H1 (cell line): ENCODE measurements at regions not wholly inside any gene's neighbourhood (a gene's known extent, or its start where the extent isn't known, plus 50 kb on each side); places are given as distances from the start of the nearest gene placed in this dataset.

Experiments
- CTCF ChIA-PET: fragments of 300-600 bp; sonication (Branson Sonifier 250); formaldehyde crosslinking; loops from one replicate; lab custom pipeline; 2021; ENCODE audit not compliant: partially characterized antibody; lab: Charles Lee
- POLR2A ChIA-PET: fragments of 300-600 bp; sonication (Branson Sonifier 250); formaldehyde crosslinking; loops from one replicate; lab custom pipeline; 2021; ENCODE audit warnings: inconsistent platforms; ENCODE audit not compliant: partially characterized antibody; lab: Charles Lee
- DNase-seq, 2 experiments: peaks; one replicate each; pipeline versions ENCODE4 v3.0.0 to v3.0.0-alpha.2; 2010 to 2022; ENCODE audit warnings: low spot score in 2 of 2, low read depth in 1 of 2, mixed read lengths in 1 of 2
- FAIRE-seq: peaks from 2 replicates; lab custom pipeline; 2011; peaks lifted over from hg19 to GRCh38; lab: Jason Lieb, UNC
- H2AFZ ChIP-seq: 2 replicates; pipeline ENCODE4 v1.8.1; 2012; ENCODE audit warnings: low read length, inconsistent platforms
- H2AK5ac ChIP-seq: 2 replicates; pipeline ENCODE4 v1.6.1; 2013; ENCODE audit warnings: low read depth, low read length
- H2BK120ac ChIP-seq: replicated peaks from 2 replicates; pipeline ENCODE3; 2013; ENCODE audit warnings: low read depth, low read length, inconsistent platforms
- H2BK12ac ChIP-seq: 2 replicates; pipeline ENCODE4 v1.6.1; 2013; ENCODE audit warnings: low read depth, low read length
- H2BK15ac ChIP-seq: 2 replicates; pipeline ENCODE4 v1.6.1; 2013; ENCODE audit warnings: low read length
- H2BK20ac ChIP-seq: 2 replicates; pipeline ENCODE4 v1.6.1; 2013; ENCODE audit warnings: low read length
- H2BK5ac ChIP-seq: 2 replicates; pipeline ENCODE4 v1.6.1; 2013; ENCODE audit warnings: low read depth, low read length
- H3K14ac ChIP-seq: 2 replicates; pipeline ENCODE4 v1.6.1; 2013; ENCODE audit warnings: inconsistent platforms; ENCODE audit not compliant: insufficient read length
- H3K18ac ChIP-seq: 2 replicates; pipeline ENCODE4 v1.6.1; 2013; ENCODE audit warnings: low read length; ENCODE audit errors: extremely low read depth
- H3K23ac ChIP-seq: 2 replicates; pipeline ENCODE4 v1.6.1; 2013; ENCODE audit warnings: inconsistent platforms; ENCODE audit not compliant: insufficient read length
- H3K23me2 ChIP-seq: 2 replicates; pipeline ENCODE4 v1.6.1; 2013; ENCODE audit warnings: low read depth, low read length
- H3K27ac ChIP-seq: 2 replicates; pipeline ENCODE4 v1.6.1; 2011; ENCODE audit warnings: low read depth, low read length, inconsistent platforms
- H3K27me3 ChIP-seq, 4 experiments: replicated peaks in 1 of 4; 1 replicate in 1 of 4; 2 replicates in 3 of 4; pipeline versions ENCODE4 v1.6.1 to v1.8.1; 2011 to 2013; ENCODE audit warnings: low read length in 3 of 4, mild to moderate bottlenecking in 3 of 4, inconsistent platforms in 2 of 4, mixed read lengths in 2 of 4, moderate library complexity in 1 of 4; ENCODE audit not compliant: control insufficient read depth in 3 of 4, insufficient read depth in 3 of 4; ENCODE audit errors: extremely low read depth in 1 of 4
- H3K36me3 ChIP-seq, 4 experiments: 2 replicates each; pipeline versions ENCODE4 v1.6.1 to v1.8.1; 2011 to 2013; ENCODE audit warnings: mild to moderate bottlenecking in 4 of 4, low read length in 3 of 4, moderate library complexity in 2 of 4, control low read depth in 1 of 4, inconsistent platforms in 1 of 4; ENCODE audit not compliant: insufficient read depth in 4 of 4, control insufficient read depth in 2 of 4
- H3K4ac ChIP-seq: replicated peaks from 2 replicates; pipeline ENCODE3; 2013; ENCODE audit warnings: low read length, low read depth, mixed read lengths, inconsistent platforms; ENCODE audit not compliant: insufficient read length
- H3K4me1 ChIP-seq, 4 experiments: replicated peaks in 1 of 4; 1 replicate in 1 of 4; 2 replicates in 3 of 4; pipeline versions ENCODE4 v1.6.1 to v1.8.1; 2011 to 2013; ENCODE audit warnings: low read length in 3 of 4, inconsistent platforms in 2 of 4, mixed read lengths in 1 of 4; ENCODE audit not compliant: insufficient read depth in 4 of 4, control insufficient read depth in 3 of 4
- H3K4me2 ChIP-seq, 2 experiments: 2 replicates each; pipeline versions ENCODE4 v1.6.1 to v1.8.1; 2011 to 2013; ENCODE audit warnings: low read depth in 2 of 2, low read length in 2 of 2, control low read depth in 1 of 2, inconsistent platforms in 1 of 2, mild to moderate bottlenecking in 1 of 2; ENCODE audit not compliant: insufficient read depth in 1 of 2
- H3K4me3 ChIP-seq, 4 experiments: fragments of 200-600, 300-600 bp in 1 of 4; sonication (generic), shearing (Covaris generic), sonication (Bioruptor Twin) in 1 of 4; 2 replicates each; pipeline versions ENCODE4 v1.5.1 to v1.8.1; 2011 to 2016; ENCODE audit warnings: low read length in 4 of 4, low read depth in 3 of 4, control low read depth in 2 of 4, inconsistent platforms in 2 of 4, mild to moderate bottlenecking in 2 of 4, mixed read lengths in 1 of 4, moderate library complexity in 1 of 4; ENCODE audit not compliant: insufficient read depth in 2 of 4; ENCODE audit errors: extremely low read depth in 1 of 4
- H3K56ac ChIP-seq: replicated peaks from 2 replicates; pipeline ENCODE3; 2013; ENCODE audit warnings: low read depth, mild to moderate bottlenecking, mixed read lengths, low read length, inconsistent platforms; ENCODE audit not compliant: insufficient read length
- H3K79me1 ChIP-seq: 2 replicates; pipeline ENCODE4 v1.6.1; 2013; ENCODE audit warnings: low read depth, low read length, control low read depth
- H3K79me2 ChIP-seq, 2 experiments: 2 replicates each; pipeline versions ENCODE4 v1.6.1 to v1.8.1; 2012 to 2013; ENCODE audit warnings: low read length in 2 of 2, mild to moderate bottlenecking in 2 of 2, inconsistent platforms in 1 of 2; ENCODE audit not compliant: insufficient read depth in 2 of 2, control insufficient read depth in 1 of 2
- H3K9ac ChIP-seq, 4 experiments: replicated peaks in 1 of 4; 1 replicate in 1 of 4; 2 replicates in 3 of 4; pipeline versions ENCODE4 v1.6.1 to v1.8.1; 2011 to 2013; ENCODE audit warnings: low read depth in 3 of 4, low read length in 3 of 4, control low read depth in 2 of 4, mild to moderate bottlenecking in 2 of 4, moderate library complexity in 2 of 4, inconsistent platforms in 1 of 4; ENCODE audit errors: extremely low read depth in 1 of 4
- H3K9me3 ChIP-seq, 2 experiments: 2 replicates each; pipeline versions ENCODE4 v1.6.1 to v1.8.1; 2012 to 2013; ENCODE audit warnings: mild to moderate bottlenecking in 2 of 2, moderate library complexity in 2 of 2, control low read depth in 1 of 2, inconsistent platforms in 1 of 2, low read depth in 1 of 2, low read length in 1 of 2, mixed read lengths in 1 of 2; ENCODE audit not compliant: insufficient read depth in 2 of 2
- H4K20me1 ChIP-seq, 2 experiments: replicated peaks in 1 of 2; 2 replicates each; pipeline versions ENCODE3 to v1.8.1; 2011 to 2013; ENCODE audit warnings: inconsistent platforms in 2 of 2, low read length in 2 of 2, mild to moderate bottlenecking in 1 of 2; ENCODE audit not compliant: insufficient read depth in 2 of 2, control insufficient read depth in 1 of 2
- H4K5ac ChIP-seq: 2 replicates; pipeline ENCODE4 v1.6.1; 2013; ENCODE audit warnings: low read length, low read depth, mixed read lengths, inconsistent platforms; ENCODE audit not compliant: insufficient read length
- H4K8ac ChIP-seq: 2 replicates; pipeline ENCODE4 v1.8.0; 2013; ENCODE audit warnings: mild to moderate bottlenecking, moderate library complexity, low read length, inconsistent platforms; ENCODE audit not compliant: insufficient read depth; ENCODE audit errors: extremely low read depth
- H4K91ac ChIP-seq: replicated peaks from 2 replicates; pipeline ENCODE3; 2013; ENCODE audit warnings: low read length, mixed read lengths, inconsistent platforms; ENCODE audit not compliant: insufficient read length
- BRCA1 ChIP-seq: IDR thresholded peaks from 2 replicates; pipeline ENCODE4 v1.6.1; 2012; ENCODE audit warnings: low read depth, low read length, improper control_type of control experiment
- CREB1 ChIP-seq: IDR thresholded peaks from 2 replicates; pipeline ENCODE4 v1.6.1; 2012; ENCODE audit warnings: inconsistent platforms
- CTBP2 ChIP-seq: IDR thresholded peaks from 2 replicates; pipeline ENCODE4 v1.7.0; 2011; ENCODE audit warnings: borderline replicate concordance, mild to moderate bottlenecking, moderate library complexity, mixed read lengths, low read length; ENCODE audit not compliant: insufficient read depth, insufficient read length
- EGR1 ChIP-seq: IDR thresholded peaks from 2 replicates; pipeline ENCODE4 v1.6.1; 2011; ENCODE audit warnings: low read depth, low read length, borderline replicate concordance
- JUND ChIP-seq: IDR thresholded peaks from 2 replicates; pipeline ENCODE4 v1.6.1; 2011; ENCODE audit warnings: mild to moderate bottlenecking, improper control_type of control experiment, low read length
- KDM1A ChIP-seq: fragments of 200-600, 300-600 bp; sonication (generic); IDR thresholded peaks from 2 replicates; pipeline ENCODE4 v1.7.1; 2016; ENCODE audit warnings: mild to moderate bottlenecking, low read length, borderline replicate concordance
- KDM4A ChIP-seq: IDR thresholded peaks from one replicate; pipeline ENCODE4 v1.7.1; 2012; ENCODE audit warnings: low read depth, mild to moderate bottlenecking, moderate library complexity, low read length, inconsistent platforms; ENCODE audit not compliant: severe bottlenecking
- NRF1 ChIP-seq: IDR thresholded peaks from 2 replicates; pipeline ENCODE4 v1.6.1; 2011; ENCODE audit warnings: mild to moderate bottlenecking, low read depth, low read length, improper control_type of control experiment
- POU5F1 ChIP-seq: IDR thresholded peaks from 2 replicates; pipeline ENCODE4 v1.6.1; 2011; ENCODE audit warnings: low read depth, mild to moderate bottlenecking, low read length, moderate library complexity
- RBBP5 ChIP-seq: IDR thresholded peaks from 2 replicates; pipeline ENCODE4 v1.7.1; 2012; ENCODE audit warnings: low read depth, mild to moderate bottlenecking, inconsistent platforms, low read length, moderate library complexity, borderline replicate concordance
- RNF2 ChIP-seq: fragments of 200-900, 300-1000 bp; sonication (generic); IDR thresholded peaks from 2 replicates; pipeline ENCODE4 v1.7.1; 2016; ENCODE audit warnings: borderline replicate concordance, low read depth, mild to moderate bottlenecking, antibody characterized with exemption, low read length; ENCODE audit not compliant: poor library complexity, severe bottlenecking; ENCODE audit errors: missing control alignments
- SRF ChIP-seq: IDR thresholded peaks from 2 replicates; pipeline ENCODE4 v1.6.1; 2011; ENCODE audit warnings: mild to moderate bottlenecking, low read depth, low read length, moderate library complexity
- USF2 ChIP-seq: IDR thresholded peaks from 2 replicates; pipeline ENCODE4 v1.6.1; 2011; ENCODE audit warnings: low read length, improper control_type of control experiment
- WGBS, 2 experiments: shearing (Covaris generic) in 1 of 2; methylation state at CpG; one replicate each; pipeline versions ENCODE4 v1.1.6 to v1.1.7; 2013 to 2015; ENCODE audit warnings: low lambda C conversion rate in 2 of 2, mixed read lengths in 2 of 2, inconsistent platforms in 1 of 2, low coverage in 1 of 2, missing lambda C conversion rate in 1 of 2; ENCODE audit not compliant: insufficient replicate concordance in 2 of 2, insufficient coverage in 1 of 2, insufficient read length in 1 of 2; ENCODE audit errors: extremely low coverage in 1 of 2, missing lambda C conversion rate in 1 of 2; 5-methylcytosine and 5-hydroxymethylcytosine counted together
- TF ChIP-seq, protein P1 (sequence below): IDR thresholded peaks from 2 replicates; pipeline ENCODE4 v1.6.1; 2012; ENCODE audit warnings: inconsistent platforms

GRCh38 chr5:129379406-129379805 is 80.7 kb upstream of the ADAMTS19 start:
- Histone ChIP-seq H2AFZ (peak overlapping the region; percentile 92), H3K9ac (no peak overlapping the region), H3K23me2 (no peaks in the 10 kb centered on the region), H4K5ac (no peak overlapping the region), H2AK5ac (no peak overlapping the region), H2BK12ac (no peak overlapping the region), H3K4me3 (no peak overlapping the region), H2BK15ac (no peak overlapping the region), H2BK5ac (no peak overlapping the region), H3K9me3 (no peaks in the 10 kb centered on the region), H3K4me2 (no peak overlapping the region), H2BK20ac (no peak overlapping the region), H3K56ac (no peak overlapping the region), H3K36me3 (no peaks in the 10 kb centered on the region), H4K91ac (no peak overlapping the region), H2BK120ac (no peak overlapping the region), H3K23ac (no peak overlapping the region), H3K4ac (no peak overlapping the region), H4K8ac (no peak overlapping the region), H4K20me1 (no peaks in the 10 kb centered on the region), H3K27ac (no peak overlapping the region), H3K14ac (no peak overlapping the region), H3K18ac (no peak overlapping the region), H3K79me2 (no peaks in the 10 kb centered on the region), H3K4me1 (no peaks in the 10 kb centered on the region; a peak in 1 of 7 replicates), H3K27me3 (no peaks in the 10 kb centered on the region), H3K79me1 (no peaks in the 10 kb centered on the region)
- DNase-seq (no peak), FAIRE-seq (no peak)
- TF ChIP-seq BRCA1 (no peak), CTBP2 (no peak), POU5F1 (no peak), JUND (no peak), NRF1 (no peak), SRF (no peak), CREB1 (no peak), RNF2 (no peak), RBBP5 (no peak), KDM4A (no peak), EGR1 (no peak), USF2 (no peak), KDM1A (no peak)
- TF ChIP-seq, protein P1, sequence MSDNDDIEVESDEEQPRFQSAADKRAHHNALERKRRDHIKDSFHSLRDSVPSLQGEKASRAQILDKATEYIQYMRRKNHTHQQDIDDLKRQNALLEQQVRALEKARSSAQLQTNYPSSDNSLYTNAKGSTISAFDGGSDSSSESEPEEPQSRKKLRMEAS: no peak
- POLR2A ChIA-PET: no interaction called here
- WGBS, 2 experiments: 80% methylated on average over 4 of the region's 4 CpGs; no CpG with 5 or more reads in 1 of the 2 experiments
- CTCF ChIA-PET: interaction anchor here (0.6 to 2.2 kb wide), 3 partner anchors 15 to 698 kb away, joined by 3 to 8 read pairs (median 5); no protein-coding TSS in a partner anchor
